ENCODE measurements at regions not wholly inside any gene's neighbourhood (a gene's known extent, or its start where the extent isn't known, plus 50 kb on each side); places are given as distances from the start of the nearest gene placed in this dataset.

DNA sequence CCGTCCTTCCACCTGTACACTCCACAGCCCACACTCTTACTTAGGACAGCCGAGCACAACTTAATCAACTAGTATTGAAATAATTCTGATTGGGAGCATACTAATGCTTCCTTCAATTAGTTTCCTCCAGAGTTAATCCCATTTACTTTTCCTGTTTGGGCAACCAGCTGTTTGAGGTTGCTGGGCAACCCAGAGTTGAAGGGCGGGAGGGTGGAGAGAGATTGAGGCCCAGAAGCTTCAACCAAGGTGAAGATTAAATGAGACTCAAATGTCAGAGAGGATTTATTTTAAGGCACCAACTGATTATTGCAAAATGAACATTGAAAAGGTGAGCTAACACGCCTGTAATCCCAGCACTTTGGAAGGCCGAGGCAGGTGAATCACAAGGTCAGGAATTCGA is 428.5 kb upstream of the SEMA6D start:
- TF ChIP-seq, protein P1, sequence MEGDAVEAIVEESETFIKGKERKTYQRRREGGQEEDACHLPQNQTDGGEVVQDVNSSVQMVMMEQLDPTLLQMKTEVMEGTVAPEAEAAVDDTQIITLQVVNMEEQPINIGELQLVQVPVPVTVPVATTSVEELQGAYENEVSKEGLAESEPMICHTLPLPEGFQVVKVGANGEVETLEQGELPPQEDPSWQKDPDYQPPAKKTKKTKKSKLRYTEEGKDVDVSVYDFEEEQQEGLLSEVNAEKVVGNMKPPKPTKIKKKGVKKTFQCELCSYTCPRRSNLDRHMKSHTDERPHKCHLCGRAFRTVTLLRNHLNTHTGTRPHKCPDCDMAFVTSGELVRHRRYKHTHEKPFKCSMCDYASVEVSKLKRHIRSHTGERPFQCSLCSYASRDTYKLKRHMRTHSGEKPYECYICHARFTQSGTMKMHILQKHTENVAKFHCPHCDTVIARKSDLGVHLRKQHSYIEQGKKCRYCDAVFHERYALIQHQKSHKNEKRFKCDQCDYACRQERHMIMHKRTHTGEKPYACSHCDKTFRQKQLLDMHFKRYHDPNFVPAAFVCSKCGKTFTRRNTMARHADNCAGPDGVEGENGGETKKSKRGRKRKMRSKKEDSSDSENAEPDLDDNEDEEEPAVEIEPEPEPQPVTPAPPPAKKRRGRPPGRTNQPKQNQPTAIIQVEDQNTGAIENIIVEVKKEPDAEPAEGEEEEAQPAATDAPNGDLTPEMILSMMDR (IDR thresholded peaks at IDR 0.05), result no peak
- no peak for TF ChIP-seq POLR2AphosphoS5 (IDR thresholded peaks at IDR 0.05; ENCODE audit: low read depth, low read length)
